Right atrium auricular region (tissue), 2 donors: ENCODE measurements at regions not wholly inside any gene's neighbourhood (a gene's known extent, or its start where the extent isn't known, plus 50 kb on each side); places are given as distances from the start of the nearest gene placed in this dataset.
"Not testable (repeated sequence)": the region's sequence is repeated elsewhere in the genome, so short reads cannot be mapped to it uniquely, and the experiment has no call there.

Source experiments
- DNase-seq: peaks from one replicate; pipeline ENCODE4 v3.0.0-alpha.2; 2019; ENCODE audit warnings: low spot score
- H3K27ac ChIP-seq, 2 donors: fragments of 200-600 bp; sonication (generic); 1 replicate in 1 of 2; 2 replicates in 1 of 2; pipeline ENCODE4 v1.5.1; 2016 to 2019
- H3K27me3 ChIP-seq, 2 donors: fragments of 200-600 bp; sonication (generic); one replicate each; pipeline versions ENCODE4 v1.5.1 to v1.6.0; 2017 to 2019
- H3K36me3 ChIP-seq: fragments of 200-600 bp; sonication (generic); one replicate; pipeline ENCODE4 v1.5.1; 2016
- H3K4me1 ChIP-seq, 2 donors: fragments of 200-600 bp; sonication (generic); one replicate each; pipeline versions ENCODE4 v1.5.1 to v1.6.0; 2017 to 2019
- H3K4me3 ChIP-seq, 2 donors: fragments of 200-600 bp; sonication (generic); 1 replicate in 1 of 2; 2 replicates in 1 of 2; pipeline ENCODE4 v1.5.1; 2017 to 2019; ENCODE audit warnings: mild to moderate bottlenecking in 1 of 2, moderate library complexity in 1 of 2
- H3K9me3 ChIP-seq, 2 donors: fragments of 200-600 bp; sonication (generic); one replicate each; pipeline ENCODE4 v1.5.1; 2019
- CTCF ChIP-seq, 2 donors: fragments of 200-600 bp; sonication (generic); IDR thresholded peaks; one replicate each; pipeline ENCODE4 v1.5.1; 2019; ENCODE audit warnings: antibody characterized with exemption in 2 of 2

- H3K27ac ChIP-seq, H3K9me3 ChIP-seq, DNase-seq, H3K4me1 ChIP-seq, H3K27me3 ChIP-seq, H3K4me3 ChIP-seq, H3K36me3 ChIP-seq: not testable (repeated sequence)
These were observed 506.4 kb downstream of the TUBA3C start for GRCh38 chr13:18675268-18675667.

DNA sequence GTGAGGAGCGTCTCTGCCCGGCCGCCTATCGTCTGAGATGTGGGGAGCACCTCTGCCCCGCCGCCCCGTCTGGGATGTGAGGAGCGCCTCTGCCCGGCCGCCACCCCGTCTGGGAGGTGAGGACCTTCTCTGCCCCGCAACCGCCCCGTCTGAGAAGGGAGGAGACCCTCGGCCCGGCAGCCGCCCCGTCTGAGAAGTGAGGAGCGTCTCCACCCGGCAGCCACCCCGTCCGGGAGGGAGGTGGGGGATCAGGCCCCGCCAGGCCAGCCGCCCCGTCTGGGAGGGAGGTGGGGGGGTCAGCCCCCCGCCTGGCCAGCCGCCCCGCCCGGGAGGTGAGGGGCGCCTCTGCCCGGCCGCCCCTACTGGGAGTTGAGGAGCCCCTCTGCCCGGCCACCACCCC lies 507.8 kb downstream of the TUBA3C start:
- H3K27me3 ChIP-seq, H3K9me3 ChIP-seq, H3K4me3 ChIP-seq, H3K27ac ChIP-seq, DNase-seq, H3K36me3 ChIP-seq, H3K4me1 ChIP-seq: not testable (repeated sequence)

DNA sequence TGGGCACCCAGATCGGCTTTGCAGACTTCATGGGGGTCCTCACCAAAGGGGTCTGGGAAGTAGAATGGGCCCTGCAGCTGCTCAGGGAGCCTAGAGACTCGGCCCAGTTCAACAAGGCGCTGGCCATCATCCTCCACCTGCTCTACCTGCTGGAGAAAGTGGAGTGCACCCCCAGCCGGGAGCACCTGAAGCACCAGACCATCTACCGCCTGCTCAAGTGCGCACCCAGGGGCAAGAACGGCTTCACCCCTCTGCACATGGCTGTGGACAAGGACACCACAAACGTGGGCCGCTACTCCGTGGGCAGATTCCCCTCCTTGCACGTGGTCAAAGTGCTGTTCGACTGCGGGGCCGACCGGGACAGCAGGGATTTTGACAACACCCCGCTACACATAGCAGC lies 515.0 kb downstream of the TUBA3C start:
- DNase-seq, H3K4me1 ChIP-seq, H3K4me3 ChIP-seq, H3K9me3 ChIP-seq, H3K36me3 ChIP-seq, H3K27ac ChIP-seq, H3K27me3 ChIP-seq: not testable (repeated sequence)

GRCh38 chr13:18665716-18666115 lies 515.9 kb downstream of the TUBA3C start:
- not testable (repeated sequence) for H3K27me3 ChIP-seq, H3K27ac ChIP-seq, DNase-seq, H3K4me1 ChIP-seq, H3K4me3 ChIP-seq, H3K36me3 ChIP-seq, H3K9me3 ChIP-seq

DNA sequence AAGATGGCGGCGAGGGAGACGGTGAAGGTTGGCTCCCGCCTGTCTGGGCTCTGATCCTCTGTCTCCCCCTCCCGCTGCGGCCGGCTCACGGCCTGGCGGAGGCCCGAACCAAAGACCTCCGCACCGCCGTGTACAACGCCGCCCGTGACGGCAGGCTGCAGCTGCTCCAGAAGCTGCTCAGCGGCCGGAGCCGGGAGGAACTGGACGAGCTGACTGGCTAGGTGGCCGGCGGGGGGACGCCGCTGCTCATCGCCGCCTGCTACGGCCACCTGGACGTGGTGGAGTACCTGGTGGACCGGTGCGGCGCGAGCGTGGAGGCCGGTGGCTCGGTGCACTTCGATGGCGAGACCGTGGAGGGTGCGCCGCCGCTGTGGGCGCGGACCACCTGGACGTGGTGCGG lies 516.5 kb downstream of the TUBA3C start:
- not testable (repeated sequence) for H3K27me3 ChIP-seq, H3K4me3 ChIP-seq, H3K36me3 ChIP-seq, H3K4me1 ChIP-seq, H3K9me3 ChIP-seq, DNase-seq, H3K27ac ChIP-seq

- not testable (repeated sequence) for DNase-seq
These were observed 518.4 kb downstream of the TUBA3C start for GRCh38 chr13:18663222-18663621.

DNA sequence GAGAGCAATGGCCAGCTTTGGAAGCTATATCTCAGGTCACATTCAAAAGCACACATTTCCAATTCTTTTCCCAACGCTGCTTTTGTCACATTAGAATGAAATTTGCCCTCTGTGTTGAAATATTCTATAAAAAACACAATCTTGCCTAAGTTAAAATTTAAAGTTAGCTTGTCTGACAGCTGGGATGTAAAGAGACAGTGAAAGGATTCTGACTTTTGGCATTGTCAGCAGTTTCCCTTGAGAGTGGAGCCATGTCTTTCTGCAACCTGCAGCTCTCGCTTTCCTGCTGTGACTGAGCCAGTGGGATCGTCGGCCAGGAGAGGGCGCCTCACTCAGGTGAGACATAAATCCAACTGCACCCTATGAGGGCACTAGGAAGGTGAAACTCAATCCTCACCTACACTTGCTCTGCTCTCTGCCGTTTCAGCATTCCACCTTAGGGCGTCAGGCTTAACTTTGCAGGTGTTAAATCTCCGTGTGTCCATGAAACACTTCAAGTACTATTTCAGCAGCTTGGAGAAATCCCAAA lies 537.9 kb downstream of the TUBA3C start:
- peak in 1 of 2 donors; percentile 35 for TF ChIP-seq CTCF (IDR thresholded peaks at IDR 0.05)
- H3K27ac ChIP-seq, H3K4me3 ChIP-seq, H3K4me1 ChIP-seq, DNase-seq, H3K9me3 ChIP-seq, H3K36me3 ChIP-seq, H3K27me3 ChIP-seq: not testable (repeated sequence)

More at GRCh38 chr13:18663222-18663621, 518.4 kb downstream of the TUBA3C start:
- H3K27me3 ChIP-seq, H3K9me3 ChIP-seq, H3K4me1 ChIP-seq, H3K4me3 ChIP-seq, H3K27ac ChIP-seq, H3K36me3 ChIP-seq: not testable (repeated sequence)
- TF ChIP-seq CTCF (IDR thresholded peaks at IDR 0.05) = peak in 1 of 2 donors; percentile 26

- not testable (repeated sequence) for DNase-seq, H3K4me1 ChIP-seq, H3K36me3 ChIP-seq
These were observed 552.7 kb downstream of the TUBA3C start for GRCh38 chr13:18628928-18629327.

GRCh38 chr13:18628428-18628827 lies 553.2 kb downstream of the TUBA3C start:
- DNase-seq = no peak
- Histone ChIP-seq H3K4me1 (no peaks in the 10 kb centered on the region), H3K27me3 (no peaks in the 10 kb centered on the region), H3K27ac (no peak overlapping the region), H3K36me3 (no peaks in the 10 kb centered on the region), H3K9me3 (no peaks in the 10 kb centered on the region), H3K4me3 (no peak overlapping the region)
- TF ChIP-seq CTCF (IDR thresholded peaks at IDR 0.05) = no peak

More at GRCh38 chr13:18628928-18629327, 552.7 kb downstream of the TUBA3C start:
- H3K9me3 ChIP-seq, H3K27ac ChIP-seq, H3K27me3 ChIP-seq, H3K4me3 ChIP-seq: not testable (repeated sequence)

DNA sequence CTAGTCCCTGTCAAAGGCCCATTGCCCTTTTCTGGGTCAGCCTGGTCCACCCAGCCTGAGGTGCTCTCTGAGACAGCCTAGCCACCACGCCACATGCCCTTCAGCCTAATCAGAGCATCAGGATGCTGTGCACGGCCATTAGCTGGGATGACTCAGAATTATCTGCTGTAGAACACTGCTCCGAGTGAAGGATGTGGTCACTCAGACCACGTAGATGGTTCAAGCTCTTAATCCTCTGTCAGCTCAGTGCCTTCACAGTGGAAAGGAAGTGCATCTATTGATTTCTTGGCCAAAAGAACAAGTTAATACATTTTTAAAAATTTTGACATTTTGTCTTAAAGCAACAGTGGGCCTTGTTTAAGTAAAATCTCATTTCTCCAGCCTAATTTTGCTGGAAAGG lies 557.6 kb downstream of the TUBA3C start:
- H3K27me3 ChIP-seq, H3K9me3 ChIP-seq, H3K4me3 ChIP-seq, H3K36me3 ChIP-seq, H3K27ac ChIP-seq, H3K4me1 ChIP-seq, DNase-seq: not testable (repeated sequence)

DNA sequence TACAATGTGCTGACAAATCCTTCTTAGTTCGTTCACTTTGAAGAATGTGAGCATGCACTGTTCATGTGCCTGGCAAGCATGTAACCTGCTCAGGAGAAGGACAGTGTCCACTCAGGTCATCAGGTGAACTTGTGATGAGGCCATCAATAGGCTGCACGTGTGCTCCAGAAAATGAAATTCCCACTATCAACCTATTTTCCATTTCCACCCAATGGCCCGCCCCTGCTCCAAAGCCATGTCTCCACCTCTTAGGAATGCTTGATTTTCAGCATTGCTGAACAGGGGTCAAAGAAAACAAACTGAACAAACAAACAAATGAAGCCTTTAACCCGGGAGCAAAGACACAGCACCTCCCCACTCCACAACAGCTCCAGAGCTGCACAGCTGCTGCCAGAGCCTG lies 563.2 kb downstream of the TUBA3C start:
- H3K4me1 ChIP-seq, H3K36me3 ChIP-seq, H3K27me3 ChIP-seq, H3K4me3 ChIP-seq, H3K9me3 ChIP-seq, DNase-seq, H3K27ac ChIP-seq: not testable (repeated sequence)

- not testable (repeated sequence) for H3K4me1 ChIP-seq, H3K27ac ChIP-seq, H3K9me3 ChIP-seq, H3K4me3 ChIP-seq, DNase-seq, H3K36me3 ChIP-seq, H3K27me3 ChIP-seq
These were observed 571.1 kb downstream of the TUBA3C start for GRCh38 chr13:18610476-18610875.

DNA sequence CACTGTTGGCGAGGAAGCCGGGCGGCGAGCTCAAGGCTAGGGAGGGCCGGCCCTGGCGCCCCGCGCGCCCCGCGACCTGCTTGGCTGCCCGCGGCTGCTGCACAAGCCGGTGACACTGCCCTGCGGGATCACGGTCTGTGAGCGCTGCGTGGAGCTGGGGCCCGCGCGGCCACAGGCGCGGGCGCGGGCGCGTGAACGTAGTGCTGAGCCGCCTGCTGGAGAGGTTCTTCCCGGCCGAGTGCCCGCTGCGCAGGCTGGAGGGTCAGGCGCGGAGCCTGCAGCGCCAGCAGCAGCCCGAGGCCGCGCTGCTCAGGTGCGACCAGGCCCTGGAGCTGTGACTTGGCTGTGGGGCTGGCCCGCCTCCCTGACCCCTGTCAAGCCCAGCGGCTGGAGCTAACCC lies 572.3 kb downstream of the TUBA3C start:
- H3K4me3 ChIP-seq, DNase-seq, H3K27me3 ChIP-seq, H3K36me3 ChIP-seq, H3K9me3 ChIP-seq, H3K4me1 ChIP-seq, H3K27ac ChIP-seq: not testable (repeated sequence)
